Activated T-cell treated with anti-CD3 and anti-CD28 coated beads, Interleukin-2, amount 50 U/mL, for 48 hours (primary cell): ENCODE measurements at regions not wholly inside any gene's neighbourhood (a gene's known extent, or its start where the extent isn't known, plus 50 kb on each side); places are given as distances from the start of the nearest gene placed in this dataset.
A peak's percentile ranks its signal among the peaks of the same experiment; 100 is the strongest.

Experiments
- DNase-seq, 2 experiments: peaks; one replicate each; pipeline ENCODE4 v3.0.0-alpha.2; 2020

GRCh38 chr11:70631624-70632047, 233.3 kb downstream of the CTTN start:
- DNase-seq, result no peak

DNA sequence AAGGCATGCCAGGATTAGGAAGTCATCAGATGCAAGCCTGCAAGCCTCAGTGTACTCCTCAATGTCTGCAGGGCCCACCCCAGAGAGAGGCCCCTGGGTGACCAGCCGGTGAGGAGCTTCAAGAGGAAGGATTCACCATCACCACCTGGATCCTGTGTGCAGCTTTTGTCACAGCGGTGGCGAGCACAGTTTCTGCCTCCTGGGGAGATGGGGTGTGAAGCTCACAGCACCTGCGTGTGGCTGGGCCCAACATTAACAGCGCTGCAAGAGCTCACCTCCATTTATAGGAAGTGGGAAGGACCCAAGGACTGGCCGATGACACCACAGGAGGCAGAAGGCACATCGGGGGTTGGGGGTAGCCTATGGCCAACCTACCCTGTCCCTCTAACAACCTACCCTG, 235.3 kb downstream of the CTTN start:
- DNase-seq, result no peak

- DNase-seq, result no peak
These were observed 238.3 kb downstream of the CTTN start for GRCh38 chr11:70636659-70637058.

DNA sequence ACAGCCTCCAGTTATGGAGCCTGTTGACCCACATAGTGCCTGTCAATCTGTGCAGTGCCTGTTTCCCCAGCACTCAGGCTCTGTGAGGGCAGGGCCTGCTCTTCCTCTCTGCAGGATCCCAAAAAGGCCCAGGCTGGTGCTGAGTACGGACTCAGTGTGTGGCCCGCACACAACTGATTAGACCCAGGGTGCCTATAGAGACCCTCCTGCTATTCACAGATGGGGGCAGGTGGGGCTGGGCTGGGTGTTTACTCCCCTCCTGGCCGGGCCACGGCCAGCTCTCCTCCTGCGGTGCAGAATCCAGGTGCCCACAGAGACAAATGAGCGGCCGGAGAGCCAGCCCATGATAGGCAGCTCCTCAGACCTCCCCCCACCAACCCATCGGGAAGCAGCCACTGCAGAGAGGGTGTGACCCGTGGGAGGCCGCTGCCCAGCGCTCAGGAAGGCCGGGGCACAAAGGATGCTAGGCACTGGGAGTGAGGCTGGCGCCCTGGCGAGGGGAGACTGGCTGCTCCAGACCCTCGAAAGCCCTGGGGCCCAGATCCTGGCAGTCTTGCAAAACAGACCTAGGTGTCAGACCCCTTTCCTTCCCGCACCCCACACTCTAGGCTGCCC, 239.0 kb downstream of the CTTN start:
- DNase-seq, result no peak

DNA sequence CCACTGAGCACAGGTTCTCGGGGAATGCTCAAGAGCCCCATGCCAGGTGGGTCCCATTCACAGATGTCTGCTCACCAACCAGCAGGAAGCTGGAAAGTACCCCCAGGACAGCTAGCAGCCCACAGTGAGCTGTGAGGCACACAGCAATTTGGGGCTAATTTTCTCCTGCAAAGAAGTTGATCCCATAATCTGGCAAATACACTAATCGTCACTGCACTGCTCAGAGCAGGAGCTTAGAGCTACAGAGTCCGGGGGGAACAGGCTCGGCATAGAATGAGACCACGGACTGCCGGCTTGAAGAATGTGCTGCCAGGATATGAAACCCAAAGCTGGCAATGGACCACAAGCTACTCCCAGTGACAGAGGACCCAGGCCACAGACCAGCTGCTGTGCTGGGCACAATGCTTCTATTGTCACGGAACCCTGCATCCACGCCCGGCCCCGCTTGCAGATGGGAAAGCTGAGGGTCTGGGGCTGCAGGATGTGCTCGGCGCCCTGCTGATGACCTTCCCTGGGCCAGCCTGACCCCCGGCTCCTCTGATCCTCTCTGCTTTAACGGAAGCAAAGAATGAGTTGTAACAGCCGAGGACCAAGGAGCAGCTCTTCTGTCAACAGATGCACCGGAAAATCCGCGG, 239.7 kb downstream of the CTTN start:
- no peak for DNase-seq

DNA sequence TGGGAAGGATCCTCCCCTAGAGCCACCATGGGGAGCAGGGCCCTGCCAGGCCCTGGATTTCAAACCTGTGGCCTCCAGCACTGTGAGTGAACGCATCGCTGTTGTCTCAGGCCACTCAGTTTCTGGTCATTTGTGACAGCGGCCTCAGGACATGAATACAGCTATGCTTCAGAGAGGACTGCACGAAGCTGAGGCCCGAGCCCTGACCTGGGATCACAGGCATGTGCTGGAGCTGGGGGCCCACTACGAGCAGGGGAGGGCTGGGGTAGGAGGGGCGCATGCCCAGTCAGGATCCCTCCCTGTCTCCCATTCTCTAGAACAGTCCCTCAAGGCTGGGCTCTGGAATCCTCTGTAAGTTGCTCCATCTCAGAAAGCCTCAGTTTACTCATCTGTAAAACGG, 242.1 kb downstream of the CTTN start:
- DNase-seq, result no peak

DNA sequence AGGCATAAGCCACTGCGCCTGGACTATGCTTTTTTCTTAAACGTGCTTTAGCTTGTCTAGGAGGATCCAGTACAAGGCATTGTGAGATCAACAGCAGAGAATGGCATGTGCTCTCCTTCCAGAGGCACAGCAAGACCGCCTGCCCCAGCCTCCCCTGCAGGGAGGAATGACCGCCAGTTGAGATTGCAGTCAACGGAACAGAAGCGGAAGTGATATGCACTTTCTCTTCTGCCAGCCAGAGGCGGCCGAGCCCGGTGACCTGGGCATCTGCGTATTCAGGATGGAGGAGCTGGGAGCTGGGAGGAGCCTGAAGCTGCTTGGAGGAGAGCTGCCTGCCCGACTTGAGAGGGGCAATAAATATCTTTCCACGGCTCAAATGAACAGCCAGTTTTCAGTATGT, 243.0 kb downstream of the CTTN start:
- DNase-seq, result no peak

GRCh38 chr11:70642266-70642665, 243.9 kb downstream of the CTTN start:
- no peak for DNase-seq

DNA sequence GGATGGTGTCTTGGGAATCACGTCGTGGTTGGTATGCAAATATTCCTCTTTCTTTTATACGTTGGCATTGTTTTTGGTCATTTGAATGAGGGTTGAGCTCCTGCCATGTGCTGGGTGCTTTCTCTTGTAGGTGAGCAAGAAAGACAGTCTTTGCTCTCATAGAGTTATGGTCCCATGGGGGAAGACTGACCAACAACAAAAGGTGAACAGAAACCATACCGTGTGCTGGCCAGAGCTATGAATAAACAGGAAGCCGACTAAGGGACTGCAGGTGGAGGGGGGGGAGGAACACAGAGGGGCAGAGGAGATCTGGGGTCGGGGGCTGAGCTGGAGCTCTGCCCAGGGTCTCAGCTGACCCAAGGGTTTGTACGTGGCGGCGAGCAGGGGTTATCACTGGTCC, 245.3 kb downstream of the CTTN start:
- no peak for DNase-seq

DNA sequence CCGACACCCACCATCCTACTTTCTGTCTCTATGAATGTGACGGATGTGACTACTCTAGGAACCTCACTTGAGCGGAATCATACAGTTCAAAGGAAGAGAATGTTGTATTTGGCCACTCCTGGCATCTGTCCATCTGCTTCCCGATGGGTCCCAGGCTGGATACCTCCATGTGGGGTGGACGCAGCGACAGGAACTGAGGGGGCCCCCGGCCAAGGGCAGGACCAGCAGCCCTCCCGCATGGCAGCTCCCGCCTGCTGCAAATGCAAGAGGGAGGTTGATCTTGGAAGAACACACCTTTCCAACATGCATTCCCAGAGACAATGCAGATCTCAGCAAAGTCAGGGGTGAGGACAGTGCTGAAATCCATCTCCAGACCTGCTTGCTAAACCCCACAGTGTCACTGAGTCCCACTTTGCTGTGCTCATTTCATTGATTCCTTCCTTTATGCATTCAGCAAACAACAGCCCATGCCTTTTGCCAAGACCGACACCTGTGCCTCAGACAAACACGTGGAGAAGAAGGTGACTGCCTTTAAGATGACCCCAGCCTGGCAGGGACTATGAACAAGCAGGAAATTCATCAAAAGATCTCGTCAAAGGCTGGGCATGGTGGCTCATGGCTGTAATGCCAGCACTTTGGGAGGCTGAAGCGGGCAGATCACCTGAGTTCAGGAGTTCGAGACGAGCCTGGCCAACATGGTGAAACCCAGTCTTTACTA, 246.2 kb downstream of the CTTN start:
- no peak for DNase-seq

GRCh38 chr11:70645537-70645936, 247.2 kb downstream of the CTTN start:
- no peak for DNase-seq

DNA sequence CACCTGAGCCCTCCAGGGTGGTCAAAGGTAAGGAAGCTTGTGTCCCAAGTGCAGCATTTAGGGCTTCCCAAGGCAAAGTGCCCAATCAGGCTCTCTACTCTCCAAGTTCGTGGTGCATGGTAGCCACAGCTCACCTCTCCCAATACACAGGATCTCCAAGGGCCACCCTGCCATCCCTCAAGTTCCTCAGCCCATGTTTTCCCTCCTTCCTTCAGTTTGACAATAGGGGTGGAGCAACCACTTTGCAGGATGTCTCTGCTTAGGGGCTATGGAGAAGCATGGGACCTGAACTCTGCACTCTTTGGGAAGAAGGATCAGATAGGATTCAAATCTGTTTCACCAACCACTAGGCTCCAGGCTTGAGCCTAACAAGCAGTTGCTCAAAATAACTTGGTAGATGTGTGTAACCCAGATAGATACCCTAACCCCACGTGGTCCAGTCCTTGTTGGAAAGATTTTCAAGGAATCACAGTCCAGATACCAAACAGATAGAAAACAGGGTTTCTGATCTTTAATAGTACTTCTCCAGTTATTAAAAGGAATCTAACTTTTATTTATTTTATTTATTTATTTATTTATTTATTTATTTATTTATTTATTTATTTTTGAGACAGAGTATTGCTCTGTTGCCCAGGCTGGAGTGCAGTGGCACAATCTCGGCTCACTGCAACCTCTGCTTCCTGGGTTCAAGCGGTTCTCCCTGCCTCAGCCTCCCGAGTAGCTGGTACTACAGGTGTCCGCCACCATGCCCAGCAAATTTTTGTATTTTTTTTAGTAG, 248.1 kb downstream of the CTTN start:
- DNase-seq, result no peak

- DNase-seq, result no peak
These were observed 249.1 kb downstream of the CTTN start for GRCh38 chr11:70647188-70648166.

DNA sequence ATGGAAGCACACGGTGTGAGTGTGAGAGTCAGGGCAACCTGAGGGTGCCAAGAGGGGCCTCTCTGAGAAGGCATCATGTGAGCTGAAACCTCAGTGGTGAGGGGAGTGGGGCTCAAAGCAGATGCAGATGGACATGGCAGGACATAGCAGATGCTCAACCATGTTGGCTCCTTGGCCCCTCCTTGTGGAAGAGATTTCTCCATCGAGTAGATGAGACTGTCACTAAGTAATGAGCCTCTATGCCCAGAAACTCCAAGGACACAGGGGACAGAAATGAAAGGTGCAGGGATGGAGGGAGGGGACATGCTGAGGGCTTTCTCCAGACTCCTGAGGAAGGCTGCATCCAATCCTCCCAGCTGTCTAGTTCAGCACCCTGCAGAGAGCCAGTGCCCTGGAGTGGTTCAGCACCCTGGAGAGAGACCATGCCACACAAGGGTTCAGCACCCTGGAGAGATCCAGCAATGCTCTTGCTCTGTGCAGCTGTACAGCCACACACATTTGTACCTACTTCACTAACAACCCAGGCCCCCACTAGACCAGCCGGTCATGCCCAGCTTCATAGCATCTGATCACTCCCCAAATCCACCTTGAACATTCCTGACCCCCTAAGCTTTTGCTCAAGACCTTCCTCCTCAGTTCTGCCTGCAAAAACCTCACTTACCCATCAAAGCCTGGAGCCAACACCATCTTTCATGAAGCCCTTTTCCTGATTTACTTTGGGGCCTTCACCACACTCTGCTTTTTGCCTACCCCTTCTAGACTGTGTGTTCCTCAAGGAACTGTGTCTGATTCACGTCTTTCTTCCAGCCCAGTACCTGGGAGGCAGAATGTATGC, 252.0 kb downstream of the CTTN start:
- DNase-seq, result peak; percentile 46 to 56

DNA sequence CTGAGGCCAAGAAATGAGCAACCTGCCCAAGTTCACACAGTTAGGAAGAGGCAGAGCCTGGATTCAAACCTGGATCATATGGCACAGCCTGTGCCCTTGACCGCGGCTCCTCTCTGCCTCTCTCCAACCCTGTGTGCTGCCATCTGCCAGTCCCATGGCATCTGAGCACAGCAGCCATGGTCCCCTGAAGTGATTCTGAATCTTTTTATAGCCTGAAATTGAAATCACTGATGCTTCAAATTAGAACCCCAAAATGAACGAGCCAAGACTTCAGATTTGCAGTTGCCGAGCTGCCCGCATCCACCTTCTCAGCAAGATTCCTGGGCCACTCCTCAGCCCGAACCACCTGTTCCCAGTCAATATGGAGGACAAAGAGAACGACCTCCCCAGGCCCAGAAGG, 252.7 kb downstream of the CTTN start:
- no peak for DNase-seq

DNA sequence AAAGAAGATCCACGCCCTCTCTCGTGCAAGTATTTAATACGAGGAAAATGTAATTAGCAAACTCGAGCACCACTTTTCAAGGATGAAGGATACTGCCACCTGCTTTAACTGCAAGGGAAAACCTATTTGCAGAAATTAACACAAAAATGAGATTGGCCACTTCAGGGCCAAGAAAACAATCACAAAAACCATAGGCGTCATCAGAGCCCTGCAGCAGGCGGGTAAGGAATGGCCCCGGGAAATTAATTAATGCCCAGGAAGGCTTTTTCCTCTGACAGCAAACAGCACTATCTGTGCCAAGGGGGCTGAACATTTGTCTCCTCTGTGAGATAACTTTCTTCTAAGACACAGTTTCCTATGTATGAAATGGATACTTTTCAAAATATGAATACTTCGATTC, 255.7 kb downstream of the CTTN start:
- no peak for DNase-seq

- no peak for DNase-seq
These were observed 257.5 kb downstream of the CTTN start for GRCh38 chr11:70655816-70656215.

DNA sequence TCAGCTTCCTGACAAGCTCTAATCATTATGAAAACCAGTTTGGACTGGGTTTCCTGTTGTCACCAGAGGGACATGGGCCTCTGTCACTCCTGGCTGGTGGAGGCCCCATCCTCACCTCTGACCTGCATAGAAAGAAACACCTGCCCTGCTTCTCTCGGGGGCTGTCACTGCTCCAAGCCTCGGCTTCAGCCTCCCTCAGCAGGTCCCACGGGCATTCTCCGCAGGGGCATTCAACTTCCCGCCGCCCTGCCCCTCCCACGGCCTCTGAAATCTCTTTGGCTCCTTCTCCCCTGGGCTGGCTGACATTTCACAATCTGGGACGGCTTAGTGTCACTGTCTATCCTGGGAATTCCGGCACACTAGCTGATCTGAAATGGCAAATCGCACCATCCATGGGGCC, 257.9 kb downstream of the CTTN start:
- no peak for DNase-seq

DNA sequence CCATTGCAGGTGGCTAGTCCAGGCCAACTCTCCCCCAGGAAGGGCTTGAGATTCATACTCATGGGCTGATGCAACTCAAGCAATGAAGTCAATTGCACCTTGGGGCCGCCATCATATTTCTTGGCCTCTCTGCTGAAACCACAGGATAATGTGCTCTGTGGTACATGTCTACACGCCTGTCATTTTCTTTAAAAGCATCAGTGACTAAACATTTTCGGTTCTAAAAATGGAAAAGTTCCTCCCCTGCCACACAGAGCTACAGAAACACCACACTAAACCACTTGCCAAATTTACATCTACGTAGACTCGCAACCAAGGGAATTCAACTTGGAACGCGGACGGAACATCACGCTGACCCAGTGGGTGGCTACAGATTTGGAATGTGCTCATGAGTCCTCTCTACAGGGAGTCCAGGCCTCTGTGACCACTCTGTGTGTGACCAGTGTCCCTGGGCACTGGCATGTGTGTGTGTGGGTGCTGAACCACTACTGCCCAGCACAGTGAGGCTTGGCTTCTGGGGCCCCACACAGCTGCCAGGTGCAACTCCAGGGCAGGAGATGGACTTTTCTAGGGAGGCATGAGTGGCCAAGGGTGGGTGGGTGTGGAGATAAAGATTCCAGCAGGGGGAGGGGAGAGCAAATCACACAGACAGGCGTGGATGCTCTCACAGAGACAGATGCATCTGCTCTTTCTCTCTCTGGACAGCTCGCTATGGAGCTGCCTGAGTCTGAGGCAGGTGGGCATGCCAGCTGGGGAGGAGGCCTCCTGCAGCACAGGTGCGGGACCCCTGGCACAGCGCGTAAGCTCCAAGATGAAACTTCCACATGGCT, 261.9 kb downstream of the CTTN start:
- no peak for DNase-seq

GRCh38 chr11:70660889-70661197, 262.5 kb downstream of the CTTN start:
- no peak for DNase-seq
